HG03354 (cell line): ENCODE measurements at regions not wholly inside any gene's neighbourhood (a gene's known extent, or its start where the extent isn't known, plus 50 kb on each side); places are given as distances from the start of the nearest gene placed in this dataset.

ENCODE experiments used
- ATAC-seq: cut with Tn5 transposase; IDR thresholded peaks from one replicate; pipeline ENCODE4 v1.9.1; 2021; ENCODE audit warnings: mild to moderate bottlenecking; ENCODE audit not compliant: unreplicated experiment, poor library complexity, severe bottlenecking

GRCh38 chr16:73231944-73232554, 184.1 kb upstream of the ZFHX3 start:
- no peak for ATAC-seq

- no peak for ATAC-seq
Observed at GRCh38 chr16:73231379-73231778, 183.5 kb upstream of the ZFHX3 start.

GRCh38 chr16:73230651-73231050, 182.7 kb upstream of the ZFHX3 start:
- no peak for ATAC-seq

- no peak for ATAC-seq
Observed at GRCh38 chr16:73228649-73229048, 180.7 kb upstream of the ZFHX3 start.

GRCh38 chr16:73226675-73227074, 178.7 kb upstream of the ZFHX3 start:
- no peak for ATAC-seq

- ATAC-seq, result no peak
Observed at GRCh38 chr16:73225983-73226382, 178.1 kb upstream of the ZFHX3 start.

- ATAC-seq, result no peak
Observed at GRCh38 chr16:73220836-73221235, 172.9 kb upstream of the ZFHX3 start.

GRCh38 chr16:73219176-73219575, 171.2 kb upstream of the ZFHX3 start:
- ATAC-seq, result no peak

- ATAC-seq, result no peak
Observed at GRCh38 chr16:73217654-73218053, 169.7 kb upstream of the ZFHX3 start.

GRCh38 chr16:73216932-73217331, 169.0 kb upstream of the ZFHX3 start:
- no peak for ATAC-seq

GRCh38 chr16:73215678-73216377, 167.9 kb upstream of the ZFHX3 start:
- ATAC-seq, result no peak

GRCh38 chr16:73214825-73215677, 167.1 kb upstream of the ZFHX3 start:
- no peak for ATAC-seq

GRCh38 chr16:73213732-73214455, 166.0 kb upstream of the ZFHX3 start:
- no peak for ATAC-seq

GRCh38 chr16:73212431-73212830, 164.5 kb upstream of the ZFHX3 start:
- no peak for ATAC-seq

- no peak for ATAC-seq
Observed at GRCh38 chr16:73210686-73211085, 162.8 kb upstream of the ZFHX3 start.

- no peak for ATAC-seq
Observed at GRCh38 chr16:73210084-73210483, 162.2 kb upstream of the ZFHX3 start.

- ATAC-seq, result no peak
Observed at GRCh38 chr16:73209190-73209589, 161.3 kb upstream of the ZFHX3 start.

- ATAC-seq, result no peak
Observed at GRCh38 chr16:73206151-73206707, 158.3 kb upstream of the ZFHX3 start.

- no peak for ATAC-seq
Observed at GRCh38 chr16:73205153-73205886, 157.4 kb upstream of the ZFHX3 start.
